GM23338 (cell line): ENCODE measurements at regions not wholly inside any gene's neighbourhood (a gene's known extent, or its start where the extent isn't known, plus 50 kb on each side); places are given as distances from the start of the nearest gene placed in this dataset.

Experiments
- CREB1 ChIP-seq: fragments of 250-450 bp; sonication (Bioruptor Pico); IDR thresholded peaks from 2 replicates; pipeline ENCODE4 v1.5.0; 2020; ENCODE audit warnings: low read depth, mild to moderate bottlenecking, moderate library complexity
- EZH2 ChIP-seq: fragments of 200-600 bp; sonication (generic); IDR thresholded peaks from one replicate; pipeline ENCODE4 v1.8.0; 2017; ENCODE audit warnings: antibody characterized with exemption, mild to moderate bottlenecking, low read depth; ENCODE audit not compliant: unreplicated experiment
- EZH2phosphoT487 ChIP-seq: fragments of 200-600 bp; sonication (generic); IDR thresholded peaks from one replicate; pipeline ENCODE4 v1.8.1; 2018; ENCODE audit warnings: antibody characterized with exemption; ENCODE audit not compliant: unreplicated experiment
- NANOG ChIP-seq: IDR thresholded peaks from 2 replicates; pipeline ENCODE4 v1.6.1; 2016; ENCODE audit warnings: antibody characterized with exemption, borderline replicate concordance
- POLR2AphosphoS5 ChIP-seq: IDR thresholded peaks from 2 replicates; pipeline ENCODE4 v1.6.1; 2016; ENCODE audit warnings: antibody characterized with exemption, low read depth
- REST ChIP-seq: IDR thresholded peaks from one replicate; pipeline ENCODE4 v1.6.1; 2018; ENCODE audit warnings: antibody characterized with exemption; ENCODE audit not compliant: unreplicated experiment
- STAT1 ChIP-seq: IDR thresholded peaks from one replicate; pipeline ENCODE4 v1.6.1; 2016; ENCODE audit warnings: antibody characterized with exemption; ENCODE audit not compliant: unreplicated experiment
- ZNF114 ChIP-seq: fragments of 250-450 bp; sonication (Bioruptor Pico); IDR thresholded peaks from 2 replicates; pipeline ENCODE4 v1.5.0; 2020; ENCODE audit warnings: mild to moderate bottlenecking, moderate library complexity
- ZNF331 ChIP-seq: fragments of 250-450 bp; sonication (Bioruptor Pico); IDR thresholded peaks from 2 replicates; pipeline ENCODE4 v1.5.0; 2020; ENCODE audit warnings: low read depth, mild to moderate bottlenecking, moderate library complexity
- TF ChIP-seq, protein P1 (sequence below), 2 experiments: fragments of 200-600 bp in 1 of 2; sonication (generic) in 1 of 2; conservative IDR thresholded peaks; 2 replicates each; pipeline versions ENCODE4 v1.5.1 to v1.6.1; 2016 to 2017; ENCODE audit warnings: antibody characterized with exemption in 2 of 2, low read depth in 2 of 2, mild to moderate bottlenecking in 2 of 2, moderate library complexity in 1 of 2

DNA sequence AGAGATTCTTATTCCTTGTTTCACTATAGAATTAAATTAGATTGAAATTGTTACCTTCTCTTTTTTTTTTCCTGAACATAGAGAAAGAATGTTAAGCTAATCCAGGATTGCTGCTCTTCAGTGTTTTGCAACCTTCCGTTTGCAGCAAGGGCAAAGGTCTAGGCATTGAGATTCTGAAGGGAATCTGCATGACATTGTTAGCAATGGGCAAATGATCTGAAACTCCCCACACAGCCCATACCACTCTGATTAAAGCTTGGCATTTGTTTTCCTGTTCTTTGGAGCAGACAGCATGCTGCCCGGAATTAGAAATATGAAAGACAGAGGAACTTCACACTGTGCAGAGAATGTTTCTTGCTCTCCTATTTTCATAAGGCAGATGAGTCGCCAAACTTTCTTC is 551.8 kb downstream of the SOCS6 start:
- TF ChIP-seq, protein P1, sequence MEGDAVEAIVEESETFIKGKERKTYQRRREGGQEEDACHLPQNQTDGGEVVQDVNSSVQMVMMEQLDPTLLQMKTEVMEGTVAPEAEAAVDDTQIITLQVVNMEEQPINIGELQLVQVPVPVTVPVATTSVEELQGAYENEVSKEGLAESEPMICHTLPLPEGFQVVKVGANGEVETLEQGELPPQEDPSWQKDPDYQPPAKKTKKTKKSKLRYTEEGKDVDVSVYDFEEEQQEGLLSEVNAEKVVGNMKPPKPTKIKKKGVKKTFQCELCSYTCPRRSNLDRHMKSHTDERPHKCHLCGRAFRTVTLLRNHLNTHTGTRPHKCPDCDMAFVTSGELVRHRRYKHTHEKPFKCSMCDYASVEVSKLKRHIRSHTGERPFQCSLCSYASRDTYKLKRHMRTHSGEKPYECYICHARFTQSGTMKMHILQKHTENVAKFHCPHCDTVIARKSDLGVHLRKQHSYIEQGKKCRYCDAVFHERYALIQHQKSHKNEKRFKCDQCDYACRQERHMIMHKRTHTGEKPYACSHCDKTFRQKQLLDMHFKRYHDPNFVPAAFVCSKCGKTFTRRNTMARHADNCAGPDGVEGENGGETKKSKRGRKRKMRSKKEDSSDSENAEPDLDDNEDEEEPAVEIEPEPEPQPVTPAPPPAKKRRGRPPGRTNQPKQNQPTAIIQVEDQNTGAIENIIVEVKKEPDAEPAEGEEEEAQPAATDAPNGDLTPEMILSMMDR (conservative IDR thresholded peaks at IDR 0.05; ENCODE audit: low read depth in 2 of 2): no peak
- TF ChIP-seq EZH2phosphoT487: no peak
- no peak for TF ChIP-seq POLR2AphosphoS5
- TF ChIP-seq EZH2: no peak
- TF ChIP-seq REST: no peak
- TF ChIP-seq CREB1: no peak
- TF ChIP-seq NANOG: no peak
- no peak for TF ChIP-seq ZNF114 (CRISPR knock-in tag)
- TF ChIP-seq STAT1: no peak
- TF ChIP-seq ZNF331: no peak
